HepG2 (cell line): ENCODE measurements at regions not wholly inside any gene's neighbourhood (a gene's known extent, or its start where the extent isn't known, plus 50 kb on each side); places are given as distances from the start of the nearest gene placed in this dataset.

Experiments used
- CC2D1A ChIP-seq: sonication (generic); formaldehyde crosslinking; IDR thresholded peaks from 2 replicates; pipeline ENCODE4 v1.8.1; 2023; ENCODE audit warnings: mild to moderate bottlenecking, missing genetic modification reagents
- FLYWCH1 ChIP-seq: sonication (generic); formaldehyde crosslinking; IDR thresholded peaks from 2 replicates; pipeline ENCODE4 v1.8.1; 2023; ENCODE audit warnings: mild to moderate bottlenecking, missing genetic modification reagents
- GATAD1 ChIP-seq: IDR thresholded peaks from 2 replicates; pipeline ENCODE4 v1.6.1; 2016; ENCODE audit warnings: missing genetic modification reagents, missing compliant biosample characterization
- HNRNPUL1 ChIP-seq: fragments of 200-400 bp; formaldehyde crosslinking; IDR thresholded peaks from 2 replicates; pipeline ENCODE4 v1.6.1; 2017; ENCODE audit warnings: low read depth, mild to moderate bottlenecking, low read length, moderate library complexity
- KMT2B ChIP-seq: IDR thresholded peaks from 2 replicates; pipeline ENCODE4 v1.6.1; 2016; ENCODE audit warnings: missing genetic modification reagents, missing compliant biosample characterization
- NFATC3 ChIP-seq: sonication (generic); formaldehyde crosslinking; IDR thresholded peaks from 2 replicates; pipeline ENCODE4 v1.5.1; 2020; ENCODE audit warnings: mild to moderate bottlenecking, missing genetic modification reagents
- PCBP2 ChIP-seq: fragments of 200-400 bp; formaldehyde crosslinking; optimal IDR thresholded peaks from 2 replicates; pipeline ENCODE3; 2018; ENCODE audit warnings: low read length, low read depth; ENCODE audit not compliant: poor library complexity, severe bottlenecking
- PRDM10 ChIP-seq: sonication (generic); formaldehyde crosslinking; IDR thresholded peaks from 2 replicates; pipeline ENCODE4 v1.4.0; 2020; ENCODE audit warnings: low read depth, missing genetic modification reagents
- ZC3H4 ChIP-seq: sonication (generic); formaldehyde crosslinking; IDR thresholded peaks from 2 replicates; pipeline ENCODE4 v1.4.0; 2020; ENCODE audit warnings: missing genetic modification reagents, borderline replicate concordance
- ZMYM2 ChIP-seq: sonication (generic); formaldehyde crosslinking; IDR thresholded peaks from 2 replicates; pipeline ENCODE4 v1.8.0; 2022; ENCODE audit warnings: mild to moderate bottlenecking, missing genetic modification reagents
- ZNF230 ChIP-seq: sonication (generic); formaldehyde crosslinking; IDR thresholded peaks from 2 replicates; pipeline ENCODE4 v1.4.0; 2020; ENCODE audit warnings: mild to moderate bottlenecking, missing genetic modification reagents
- ZNF674 ChIP-seq: sonication (generic); formaldehyde crosslinking; IDR thresholded peaks from 2 replicates; pipeline ENCODE4 v1.5.0; 2020; ENCODE audit warnings: low read depth, mild to moderate bottlenecking, missing genetic modification reagents
- TF ChIP-seq, protein P1 (sequence below): sonication (generic); formaldehyde crosslinking; IDR thresholded peaks from 2 replicates; pipeline ENCODE4 v1.5.0; 2020; ENCODE audit warnings: missing genetic modification reagents
- TF ChIP-seq, protein P2 (sequence below): sonication (generic); formaldehyde crosslinking; IDR thresholded peaks from 2 replicates; pipeline ENCODE4 v1.4.0; 2020; ENCODE audit warnings: missing genetic modification reagents
- TF ChIP-seq, protein P3 (sequence below): sonication (generic); formaldehyde crosslinking; IDR thresholded peaks from 2 replicates; pipeline ENCODE4 v1.4.0; 2020; ENCODE audit warnings: mild to moderate bottlenecking, missing genetic modification reagents

GRCh38 chr3:188052169-188053035, 101.6 kb upstream of the LPP start (continued):
- TF ChIP-seq CC2D1A (no peak), NFATC3 (CRISPR knock-in tag) (no peak), PCBP2 (no peak), GATAD1 (CRISPR knock-in tag) (no peak; the same call in 1 of the 2 replicates), KMT2B (CRISPR knock-in tag) (no peak; the same call in 1 of the 2 replicates), PRDM10 (CRISPR knock-in tag) (no peak), ZNF674 (CRISPR knock-in tag) (no peak), ZNF230 (CRISPR knock-in tag) (peak; percentile 63; the same call in 1 of the 2 replicates), ZC3H4 (CRISPR knock-in tag) (no peak), ZMYM2 (peak; percentile 82; the same call in 1 of the 2 replicates), FLYWCH1 (CRISPR knock-in tag) (no peak), HNRNPUL1 (no peak)
- TF ChIP-seq, protein P1, sequence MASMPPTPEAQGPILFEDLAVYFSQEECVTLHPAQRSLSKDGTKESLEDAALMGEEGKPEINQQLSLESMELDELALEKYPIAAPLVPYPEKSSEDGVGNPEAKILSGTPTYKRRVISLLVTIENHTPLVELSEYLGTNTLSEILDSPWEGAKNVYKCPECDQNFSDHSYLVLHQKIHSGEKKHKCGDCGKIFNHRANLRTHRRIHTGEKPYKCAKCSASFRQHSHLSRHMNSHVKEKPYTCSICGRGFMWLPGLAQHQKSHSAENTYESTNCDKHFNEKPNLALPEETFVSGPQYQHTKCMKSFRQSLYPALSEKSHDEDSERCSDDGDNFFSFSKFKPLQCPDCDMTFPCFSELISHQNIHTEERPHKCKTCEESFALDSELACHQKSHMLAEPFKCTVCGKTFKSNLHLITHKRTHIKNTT (CRISPR knock-in tag) = no peak
- TF ChIP-seq, protein P2, sequence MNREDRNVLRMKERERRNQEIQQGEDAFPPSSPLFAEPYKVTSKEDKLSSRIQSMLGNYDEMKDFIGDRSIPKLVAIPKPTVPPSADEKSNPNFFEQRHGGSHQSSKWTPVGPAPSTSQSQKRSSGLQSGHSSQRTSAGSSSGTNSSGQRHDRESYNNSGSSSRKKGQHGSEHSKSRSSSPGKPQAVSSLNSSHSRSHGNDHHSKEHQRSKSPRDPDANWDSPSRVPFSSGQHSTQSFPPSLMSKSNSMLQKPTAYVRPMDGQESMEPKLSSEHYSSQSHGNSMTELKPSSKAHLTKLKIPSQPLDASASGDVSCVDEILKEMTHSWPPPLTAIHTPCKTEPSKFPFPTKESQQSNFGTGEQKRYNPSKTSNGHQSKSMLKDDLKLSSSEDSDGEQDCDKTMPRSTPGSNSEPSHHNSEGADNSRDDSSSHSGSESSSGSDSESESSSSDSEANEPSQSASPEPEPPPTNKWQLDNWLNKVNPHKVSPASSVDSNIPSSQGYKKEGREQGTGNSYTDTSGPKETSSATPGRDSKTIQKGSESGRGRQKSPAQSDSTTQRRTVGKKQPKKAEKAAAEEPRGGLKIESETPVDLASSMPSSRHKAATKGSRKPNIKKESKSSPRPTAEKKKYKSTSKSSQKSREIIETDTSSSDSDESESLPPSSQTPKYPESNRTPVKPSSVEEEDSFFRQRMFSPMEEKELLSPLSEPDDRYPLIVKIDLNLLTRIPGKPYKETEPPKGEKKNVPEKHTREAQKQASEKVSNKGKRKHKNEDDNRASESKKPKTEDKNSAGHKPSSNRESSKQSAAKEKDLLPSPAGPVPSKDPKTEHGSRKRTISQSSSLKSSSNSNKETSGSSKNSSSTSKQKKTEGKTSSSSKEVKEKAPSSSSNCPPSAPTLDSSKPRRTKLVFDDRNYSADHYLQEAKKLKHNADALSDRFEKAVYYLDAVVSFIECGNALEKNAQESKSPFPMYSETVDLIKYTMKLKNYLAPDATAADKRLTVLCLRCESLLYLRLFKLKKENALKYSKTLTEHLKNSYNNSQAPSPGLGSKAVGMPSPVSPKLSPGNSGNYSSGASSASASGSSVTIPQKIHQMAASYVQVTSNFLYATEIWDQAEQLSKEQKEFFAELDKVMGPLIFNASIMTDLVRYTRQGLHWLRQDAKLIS (CRISPR knock-in tag) = no peak
- TF ChIP-seq, protein P3, sequence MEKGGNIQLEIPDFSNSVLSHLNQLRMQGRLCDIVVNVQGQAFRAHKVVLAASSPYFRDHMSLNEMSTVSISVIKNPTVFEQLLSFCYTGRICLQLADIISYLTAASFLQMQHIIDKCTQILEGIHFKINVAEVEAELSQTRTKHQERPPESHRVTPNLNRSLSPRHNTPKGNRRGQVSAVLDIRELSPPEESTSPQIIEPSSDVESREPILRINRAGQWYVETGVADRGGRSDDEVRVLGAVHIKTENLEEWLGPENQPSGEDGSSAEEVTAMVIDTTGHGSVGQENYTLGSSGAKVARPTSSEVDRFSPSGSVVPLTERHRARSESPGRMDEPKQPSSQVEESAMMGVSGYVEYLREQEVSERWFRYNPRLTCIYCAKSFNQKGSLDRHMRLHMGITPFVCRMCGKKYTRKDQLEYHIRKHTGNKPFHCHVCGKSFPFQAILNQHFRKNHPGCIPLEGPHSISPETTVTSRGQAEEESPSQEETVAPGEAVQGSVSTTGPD (CRISPR knock-in tag) = no peak
